HG02623 (cell line): ENCODE measurements at regions not wholly inside any gene's neighbourhood (a gene's known extent, or its start where the extent isn't known, plus 50 kb on each side); places are given as distances from the start of the nearest gene placed in this dataset.
"Not testable (repeated sequence)": the region's sequence is repeated elsewhere in the genome, so short reads cannot be mapped to it uniquely, and the experiment has no call there.

Experiments used
- ATAC-seq: cut with Tn5 transposase; IDR thresholded peaks from one replicate; pipeline ENCODE4 v1.9.1; 2021; ENCODE audit warnings: moderate library complexity; ENCODE audit not compliant: unreplicated experiment

DNA sequence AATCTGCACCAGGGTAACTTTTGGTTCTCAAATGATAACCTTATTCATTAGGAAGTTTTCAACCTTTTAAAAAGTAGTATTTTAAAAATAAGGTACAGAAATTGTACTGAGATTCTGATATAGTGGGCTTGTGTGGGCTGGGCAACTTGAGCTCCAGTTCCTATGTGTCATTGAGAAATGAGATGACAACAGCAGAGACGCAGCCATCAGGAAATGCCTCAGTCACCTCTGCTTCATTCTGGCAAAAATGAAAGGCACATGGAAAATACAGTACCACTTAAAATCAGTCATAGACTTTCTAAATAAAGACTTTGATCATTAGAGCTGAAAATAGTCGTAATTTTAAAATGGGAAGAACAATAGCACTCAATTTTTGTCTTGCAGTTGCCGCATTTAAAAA, 480.2 kb downstream of the PLK2 start:
- ATAC-seq = no peak

DNA sequence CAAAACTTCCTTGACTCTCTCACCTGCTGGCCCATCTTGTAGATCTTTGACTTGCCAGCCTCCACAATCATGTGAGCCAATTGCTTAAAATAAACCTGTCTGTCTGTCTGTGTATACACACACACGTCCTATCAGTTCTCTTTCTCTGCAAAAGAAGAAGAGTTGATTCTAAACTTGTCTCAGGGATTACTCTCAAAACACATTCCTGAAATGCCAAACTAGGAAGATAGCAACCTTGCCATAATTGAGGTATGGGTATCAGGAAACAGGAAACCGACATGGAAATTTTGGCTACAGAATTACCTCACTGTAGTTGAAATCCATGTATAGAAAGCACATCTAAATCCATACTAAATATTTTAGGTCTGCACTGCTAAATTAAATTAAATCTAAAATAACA, 483.4 kb downstream of the PLK2 start:
- ATAC-seq = no peak

- not testable (repeated sequence) for ATAC-seq
Measured at GRCh38 chr5:57972099-57972498, 487.8 kb downstream of the PLK2 start.

- no peak for ATAC-seq
Measured at GRCh38 chr5:57960569-57960968, 478.0 kb upstream of the ACTBL2 start.

DNA sequence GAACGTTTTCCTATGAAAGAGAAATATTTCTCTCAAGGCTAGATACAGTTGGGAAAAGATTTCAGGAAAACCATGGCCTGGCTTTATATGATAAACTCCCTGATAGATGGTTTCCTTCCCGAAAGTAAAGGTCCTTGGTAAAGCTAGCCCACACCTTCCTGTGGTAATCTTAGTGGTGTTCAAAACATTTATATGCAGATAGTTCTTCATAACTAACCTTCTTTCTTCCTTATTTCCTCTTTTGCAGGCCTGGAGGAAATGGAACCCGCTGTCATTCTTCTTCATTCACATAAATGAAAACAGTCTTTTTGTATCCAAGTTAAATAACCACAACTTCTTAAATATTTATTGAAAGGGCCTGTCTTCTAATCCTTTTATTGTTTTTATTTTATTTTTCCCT, 474.0 kb upstream of the ACTBL2 start:
- no peak for ATAC-seq

GRCh38 chr5:57955511-57955910, 472.9 kb upstream of the ACTBL2 start:
- ATAC-seq = no peak

GRCh38 chr5:57953792-57954191, 471.2 kb upstream of the ACTBL2 start:
- ATAC-seq = no peak

DNA sequence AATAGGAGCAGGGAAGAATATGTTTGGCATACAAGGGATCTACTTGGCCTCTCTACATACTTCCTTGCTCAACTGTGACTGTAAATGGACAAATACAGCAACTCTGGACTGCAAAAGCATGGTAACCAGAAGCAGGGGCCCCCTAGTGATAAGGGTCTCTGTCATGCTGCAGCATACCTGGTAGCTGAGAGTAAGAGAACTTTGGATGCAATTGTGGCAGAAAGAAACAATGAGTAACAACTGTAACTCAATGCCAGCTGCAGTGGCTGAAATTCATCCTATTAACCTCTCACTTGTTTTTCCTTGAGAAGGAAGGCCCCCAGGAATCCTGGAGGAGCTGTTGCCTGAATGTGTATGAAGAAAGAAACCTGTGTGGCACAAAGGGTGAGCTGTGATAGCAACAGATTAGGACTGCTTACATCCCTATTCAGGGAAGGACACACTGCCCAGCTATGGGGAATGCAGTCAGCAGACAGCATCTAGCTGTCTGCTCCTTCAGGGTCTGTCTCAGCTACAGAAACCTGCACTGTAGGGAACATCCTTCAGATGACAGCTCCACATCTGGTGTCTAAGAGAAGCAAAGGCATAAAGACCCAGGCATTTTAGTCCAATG, 468.1 kb upstream of the ACTBL2 start:
- no peak for ATAC-seq

- ATAC-seq = no peak
Measured at GRCh38 chr5:57948091-57948490, 465.5 kb upstream of the ACTBL2 start.

GRCh38 chr5:57947181-57947580, 464.6 kb upstream of the ACTBL2 start:
- no peak for ATAC-seq

- no peak for ATAC-seq
Measured at GRCh38 chr5:57940879-57941278, 458.3 kb upstream of the ACTBL2 start.

DNA sequence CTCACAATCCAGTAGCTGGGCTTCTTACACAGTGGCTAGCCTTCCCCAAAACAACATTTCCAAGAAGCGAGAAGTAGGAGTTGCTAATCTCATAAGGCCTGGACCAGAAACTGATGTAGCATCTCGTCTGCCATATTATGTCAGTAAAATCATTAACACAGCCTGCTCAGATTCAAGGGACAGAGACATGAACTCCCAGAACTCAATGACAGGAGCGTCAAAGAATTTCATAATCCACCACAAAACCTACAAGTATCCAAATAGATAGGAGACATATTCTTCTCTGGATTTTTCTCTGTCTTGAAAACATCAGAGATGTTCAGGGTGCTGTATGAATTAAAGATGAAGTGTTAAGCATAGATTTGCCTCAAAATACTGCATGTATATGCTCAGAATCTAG, 457.6 kb upstream of the ACTBL2 start:
- ATAC-seq = no peak

- no peak for ATAC-seq
Measured at GRCh38 chr5:57939771-57940170, 457.2 kb upstream of the ACTBL2 start.

- no peak for ATAC-seq
Measured at GRCh38 chr5:57939335-57939734, 456.7 kb upstream of the ACTBL2 start.

DNA sequence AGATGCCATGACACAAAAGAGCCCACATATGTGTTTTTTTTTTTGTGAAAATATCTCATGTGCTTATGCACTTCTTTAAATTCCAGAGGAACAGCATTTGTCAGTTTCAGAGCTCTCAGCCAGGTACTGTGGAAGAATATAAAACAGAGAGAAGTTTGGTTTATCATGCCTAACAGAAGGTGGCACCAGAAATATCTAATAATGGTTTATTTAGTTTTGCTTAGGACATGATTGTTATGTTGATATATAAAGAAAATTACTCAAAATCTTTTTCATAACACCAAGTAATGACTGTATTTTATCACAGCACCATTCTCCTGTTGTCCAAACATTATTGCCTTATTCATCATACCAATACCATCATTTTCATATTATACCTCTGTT, 455.6 kb upstream of the ACTBL2 start:
- ATAC-seq = no peak

GRCh38 chr5:57937501-57938173, 455.0 kb upstream of the ACTBL2 start:
- ATAC-seq = no peak

- ATAC-seq = no peak
Measured at GRCh38 chr5:57937025-57937424, 454.4 kb upstream of the ACTBL2 start.

DNA sequence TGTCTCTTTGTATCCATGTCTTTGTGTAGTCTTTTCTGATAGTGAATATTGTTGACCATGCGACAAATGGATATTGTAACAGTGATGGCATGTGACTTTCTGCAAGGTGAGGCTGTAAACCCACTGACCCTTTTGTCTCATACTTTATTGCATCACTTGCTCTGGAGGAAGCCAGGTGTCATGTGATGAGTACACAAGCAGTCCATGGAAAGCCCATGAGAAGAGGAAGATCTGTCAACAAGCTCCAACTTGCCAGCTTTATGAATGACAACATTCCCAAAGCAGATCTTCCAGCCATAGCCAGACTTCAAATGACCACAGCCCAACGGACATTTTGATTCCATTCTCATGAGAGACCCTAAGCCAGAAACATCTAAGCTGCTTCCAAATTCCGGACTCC, 450.1 kb upstream of the ACTBL2 start:
- no peak for ATAC-seq

DNA sequence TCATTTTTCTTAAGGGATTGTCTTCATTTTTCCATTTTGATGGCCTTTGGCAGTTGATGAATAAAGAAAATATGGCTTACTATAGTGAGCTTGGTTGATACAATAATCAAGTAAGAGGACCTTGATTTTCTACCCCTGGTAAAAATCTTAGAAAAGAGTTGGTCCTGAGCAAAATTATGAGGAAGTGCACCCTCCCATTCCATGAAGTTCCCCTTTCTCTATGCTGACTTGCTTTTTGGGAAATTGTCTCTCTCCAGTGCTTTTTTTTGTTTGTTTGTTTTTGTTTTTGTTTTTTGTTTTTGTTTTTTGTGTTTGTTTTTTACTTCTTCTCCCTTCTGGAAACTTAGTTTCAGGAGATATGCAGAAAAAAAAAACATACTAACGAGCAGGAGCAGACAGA, 449.2 kb upstream of the ACTBL2 start:
- ATAC-seq = no peak

DNA sequence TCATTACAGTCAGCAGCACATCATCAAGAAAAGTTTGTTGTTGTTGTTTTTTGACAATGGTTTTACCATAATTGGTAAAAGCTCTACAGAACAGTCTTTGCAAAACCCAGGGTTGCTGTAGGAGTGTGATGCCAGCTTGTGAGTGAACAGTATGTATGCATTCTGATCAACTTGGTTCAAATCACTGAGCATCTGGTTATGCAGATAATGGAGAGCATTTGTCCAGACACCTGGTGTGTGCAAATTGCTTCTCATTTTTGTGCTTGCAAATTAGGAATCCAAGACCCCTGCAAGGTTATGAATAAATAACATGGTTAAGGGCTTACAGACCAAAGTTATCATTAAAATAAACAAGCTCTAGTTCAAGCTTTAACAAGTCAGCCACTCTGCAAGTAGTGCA, 448.7 kb upstream of the ACTBL2 start:
- ATAC-seq = no peak

DNA sequence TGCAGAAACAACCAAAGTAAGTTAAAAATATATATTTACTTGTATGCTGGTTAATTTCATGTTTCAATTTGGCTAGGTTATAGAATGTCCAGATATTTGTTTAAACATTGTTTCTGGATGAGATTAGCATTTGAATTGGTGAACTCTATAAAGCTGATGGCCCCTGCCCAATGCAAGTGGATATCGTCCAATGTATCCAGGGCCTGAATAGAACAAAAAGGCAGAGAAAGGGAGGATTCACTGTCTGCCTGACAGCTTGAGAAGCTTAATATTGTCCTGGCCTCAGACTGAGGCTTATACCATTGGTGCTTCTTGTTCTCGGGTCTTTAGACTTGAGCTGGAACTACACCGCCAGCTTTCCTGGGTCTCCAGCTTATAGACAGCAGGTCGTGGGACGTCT, 446.7 kb upstream of the ACTBL2 start:
- ATAC-seq = no peak

DNA sequence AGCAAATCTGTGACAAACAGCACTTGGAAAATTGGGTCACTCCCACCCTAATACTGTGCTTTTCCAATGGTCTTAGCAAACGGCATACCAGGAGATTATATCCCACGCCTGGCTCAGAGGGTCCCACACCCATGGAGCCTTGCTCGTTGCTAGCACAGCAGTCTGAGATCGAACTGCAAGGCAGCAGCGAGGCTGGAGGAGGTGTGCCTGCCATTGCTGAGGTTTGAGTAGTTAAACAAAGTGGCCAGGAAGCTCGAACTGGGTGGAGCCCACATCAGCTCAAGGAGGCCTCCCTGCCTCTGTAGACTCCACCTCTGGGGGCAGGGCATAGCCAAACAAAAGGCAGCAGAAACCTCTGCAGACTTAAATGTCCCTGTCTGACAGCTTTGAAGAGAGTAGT, 440.5 kb upstream of the ACTBL2 start:
- ATAC-seq = not testable (repeated sequence)

- ATAC-seq = no peak
Measured at GRCh38 chr5:57917004-57917403, 434.4 kb upstream of the ACTBL2 start.
